ENCODE measurements at regions not wholly inside any gene's neighbourhood (a gene's known extent, or its start where the extent isn't known, plus 50 kb on each side); places are given as distances from the start of the nearest gene placed in this dataset.

- TF ChIP-seq CTCF (IDR thresholded peaks at IDR 0.05) (no peak), POLR2A (IDR thresholded peaks at IDR 0.05) (no peak)
Observed at GRCh38 chr6:27023664-27024063, 223.8 kb upstream of the PRSS16 start.
